ENCODE measurements at regions not wholly inside any gene's neighbourhood (a gene's known extent, or its start where the extent isn't known, plus 50 kb on each side); places are given as distances from the start of the nearest gene placed in this dataset.

DNA sequence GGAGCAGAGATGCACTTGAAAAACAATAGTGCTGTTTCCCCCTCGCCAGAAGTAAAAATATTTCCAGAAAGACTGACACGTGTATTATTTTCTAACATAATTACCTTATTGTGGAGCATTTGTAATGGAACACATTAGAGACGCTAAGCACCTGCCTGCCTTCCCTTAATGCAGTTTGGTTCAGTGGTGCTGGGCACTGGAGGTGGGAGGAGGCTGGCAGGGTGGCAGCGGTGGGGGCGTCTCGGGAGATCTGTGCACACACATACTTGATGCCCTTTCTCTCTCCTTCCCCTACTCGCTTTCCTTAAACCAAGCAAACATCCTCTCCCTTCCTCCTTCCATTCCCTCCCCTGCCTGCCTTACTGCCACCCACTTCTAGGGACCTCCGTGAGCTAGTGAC, 156.6 kb upstream of the SDK2 start:
- TF ChIP-seq EZH2 (IDR thresholded peaks at IDR 0.05; ENCODE audit: borderline replicate concordance, low read length): no peak
- TF ChIP-seq, protein P1, sequence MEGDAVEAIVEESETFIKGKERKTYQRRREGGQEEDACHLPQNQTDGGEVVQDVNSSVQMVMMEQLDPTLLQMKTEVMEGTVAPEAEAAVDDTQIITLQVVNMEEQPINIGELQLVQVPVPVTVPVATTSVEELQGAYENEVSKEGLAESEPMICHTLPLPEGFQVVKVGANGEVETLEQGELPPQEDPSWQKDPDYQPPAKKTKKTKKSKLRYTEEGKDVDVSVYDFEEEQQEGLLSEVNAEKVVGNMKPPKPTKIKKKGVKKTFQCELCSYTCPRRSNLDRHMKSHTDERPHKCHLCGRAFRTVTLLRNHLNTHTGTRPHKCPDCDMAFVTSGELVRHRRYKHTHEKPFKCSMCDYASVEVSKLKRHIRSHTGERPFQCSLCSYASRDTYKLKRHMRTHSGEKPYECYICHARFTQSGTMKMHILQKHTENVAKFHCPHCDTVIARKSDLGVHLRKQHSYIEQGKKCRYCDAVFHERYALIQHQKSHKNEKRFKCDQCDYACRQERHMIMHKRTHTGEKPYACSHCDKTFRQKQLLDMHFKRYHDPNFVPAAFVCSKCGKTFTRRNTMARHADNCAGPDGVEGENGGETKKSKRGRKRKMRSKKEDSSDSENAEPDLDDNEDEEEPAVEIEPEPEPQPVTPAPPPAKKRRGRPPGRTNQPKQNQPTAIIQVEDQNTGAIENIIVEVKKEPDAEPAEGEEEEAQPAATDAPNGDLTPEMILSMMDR (conservative IDR thresholded peaks at IDR 0.05 in 1 of 2, IDR thresholded peaks at IDR 0.05 in 1 of 2; ENCODE audit: extremely low read depth in 1 of 2, insufficient read depth in 1 of 2, low read depth in 1 of 2, low read length in 2 of 2): no peak
